ENCODE measurements at regions not wholly inside any gene's neighbourhood (a gene's known extent, or its start where the extent isn't known, plus 50 kb on each side); places are given as distances from the start of the nearest gene placed in this dataset.

DNA sequence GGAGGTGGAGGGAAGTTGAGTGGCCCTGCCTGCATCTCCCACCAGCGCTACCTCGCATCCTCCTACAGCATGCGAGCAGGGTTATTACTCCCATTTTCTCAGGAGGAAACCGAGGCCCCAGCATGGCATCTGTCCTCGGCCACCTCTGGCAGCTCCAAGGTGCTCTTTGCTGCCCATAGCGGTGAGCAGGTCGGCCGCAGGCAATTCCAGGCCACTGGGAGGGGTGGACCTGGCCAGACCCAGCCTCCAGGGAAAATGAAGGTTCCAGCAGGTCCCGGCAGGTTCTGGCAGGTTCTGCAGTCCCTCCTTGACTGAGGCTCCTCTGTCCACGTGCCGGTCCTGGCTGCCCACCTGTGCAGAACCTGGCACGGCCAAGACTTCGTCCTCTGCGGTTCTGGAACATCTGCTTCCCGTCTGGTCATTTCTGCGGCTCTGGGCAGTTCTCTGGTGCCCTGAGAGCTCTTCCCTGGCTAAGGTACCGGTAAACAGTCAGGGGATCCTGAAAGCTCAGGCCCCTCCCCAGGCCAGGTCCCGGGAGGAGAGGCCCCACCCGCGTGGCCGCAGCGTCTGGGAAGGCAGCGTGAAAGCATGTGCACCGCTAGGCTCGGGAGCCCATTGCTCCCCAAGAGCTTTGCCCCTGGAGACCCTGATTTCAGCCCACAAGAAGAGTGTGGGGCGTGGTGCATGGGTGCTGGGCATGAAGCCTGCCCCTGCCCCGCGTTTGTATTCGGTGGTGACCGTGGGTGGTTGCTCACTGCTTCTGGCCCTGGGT is 112.0 kb upstream of the ADRA2C start:
- ATAC-seq = no peak
- TF ChIP-seq ARNTL (CRISPR knock-in tag; IDR thresholded peaks at IDR 0.05; ENCODE audit: borderline replicate concordance, low read depth) (no peak), ISL1 (CRISPR knock-in tag; IDR thresholded peaks at IDR 0.05) (no peak), ZNF8 (CRISPR knock-in tag; IDR thresholded peaks at IDR 0.05) (no peak), ZNF70 (CRISPR knock-in tag; IDR thresholded peaks at IDR 0.05) (no peak), OSR1 (CRISPR knock-in tag; IDR thresholded peaks at IDR 0.05) (no peak), ESRRG (CRISPR knock-in tag; IDR thresholded peaks at IDR 0.05) (no peak), CSDC2 (CRISPR knock-in tag; IDR thresholded peaks at IDR 0.05) (no peak), RARB (CRISPR knock-in tag; IDR thresholded peaks at IDR 0.05) (no peak), ZNF565 (CRISPR knock-in tag; conservative IDR thresholded peaks at IDR 0.05; ENCODE audit: low read depth) (no peak), TOX (CRISPR knock-in tag; IDR thresholded peaks at IDR 0.05; ENCODE audit: borderline replicate concordance) (no peak)
- TF ChIP-seq, protein P1, sequence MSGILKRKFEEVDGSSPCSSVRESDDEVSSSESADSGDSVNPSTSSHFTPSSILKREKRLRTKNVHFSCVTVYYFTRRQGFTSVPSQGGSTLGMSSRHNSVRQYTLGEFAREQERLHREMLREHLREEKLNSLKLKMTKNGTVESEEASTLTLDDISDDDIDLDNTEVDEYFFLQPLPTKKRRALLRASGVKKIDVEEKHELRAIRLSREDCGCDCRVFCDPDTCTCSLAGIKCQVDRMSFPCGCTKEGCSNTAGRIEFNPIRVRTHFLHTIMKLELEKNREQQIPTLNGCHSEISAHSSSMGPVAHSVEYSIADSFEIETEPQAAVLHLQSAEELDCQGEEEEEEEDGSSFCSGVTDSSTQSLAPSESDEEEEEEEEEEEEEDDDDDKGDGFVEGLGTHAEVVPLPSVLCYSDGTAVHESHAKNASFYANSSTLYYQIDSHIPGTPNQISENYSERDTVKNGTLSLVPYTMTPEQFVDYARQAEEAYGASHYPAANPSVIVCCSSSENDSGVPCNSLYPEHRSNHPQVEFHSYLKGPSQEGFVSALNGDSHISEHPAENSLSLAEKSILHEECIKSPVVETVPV (CRISPR knock-in tag; IDR thresholded peaks at IDR 0.05) = no peak
- TF ChIP-seq, protein P2, sequence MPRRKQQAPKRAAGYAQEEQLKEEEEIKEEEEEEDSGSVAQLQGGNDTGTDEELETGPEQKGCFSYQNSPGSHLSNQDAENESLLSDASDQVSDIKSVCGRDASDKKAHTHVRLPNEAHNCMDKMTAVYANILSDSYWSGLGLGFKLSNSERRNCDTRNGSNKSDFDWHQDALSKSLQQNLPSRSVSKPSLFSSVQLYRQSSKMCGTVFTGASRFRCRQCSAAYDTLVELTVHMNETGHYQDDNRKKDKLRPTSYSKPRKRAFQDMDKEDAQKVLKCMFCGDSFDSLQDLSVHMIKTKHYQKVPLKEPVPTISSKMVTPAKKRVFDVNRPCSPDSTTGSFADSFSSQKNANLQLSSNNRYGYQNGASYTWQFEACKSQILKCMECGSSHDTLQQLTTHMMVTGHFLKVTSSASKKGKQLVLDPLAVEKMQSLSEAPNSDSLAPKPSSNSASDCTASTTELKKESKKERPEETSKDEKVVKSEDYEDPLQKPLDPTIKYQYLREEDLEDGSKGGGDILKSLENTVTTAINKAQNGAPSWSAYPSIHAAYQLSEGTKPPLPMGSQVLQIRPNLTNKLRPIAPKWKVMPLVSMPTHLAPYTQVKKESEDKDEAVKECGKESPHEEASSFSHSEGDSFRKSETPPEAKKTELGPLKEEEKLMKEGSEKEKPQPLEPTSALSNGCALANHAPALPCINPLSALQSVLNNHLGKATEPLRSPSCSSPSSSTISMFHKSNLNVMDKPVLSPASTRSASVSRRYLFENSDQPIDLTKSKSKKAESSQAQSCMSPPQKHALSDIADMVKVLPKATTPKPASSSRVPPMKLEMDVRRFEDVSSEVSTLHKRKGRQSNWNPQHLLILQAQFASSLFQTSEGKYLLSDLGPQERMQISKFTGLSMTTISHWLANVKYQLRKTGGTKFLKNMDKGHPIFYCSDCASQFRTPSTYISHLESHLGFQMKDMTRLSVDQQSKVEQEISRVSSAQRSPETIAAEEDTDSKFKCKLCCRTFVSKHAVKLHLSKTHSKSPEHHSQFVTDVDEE (CRISPR knock-in tag; IDR thresholded peaks at IDR 0.05) = no peak
- TF ChIP-seq, protein P3, sequence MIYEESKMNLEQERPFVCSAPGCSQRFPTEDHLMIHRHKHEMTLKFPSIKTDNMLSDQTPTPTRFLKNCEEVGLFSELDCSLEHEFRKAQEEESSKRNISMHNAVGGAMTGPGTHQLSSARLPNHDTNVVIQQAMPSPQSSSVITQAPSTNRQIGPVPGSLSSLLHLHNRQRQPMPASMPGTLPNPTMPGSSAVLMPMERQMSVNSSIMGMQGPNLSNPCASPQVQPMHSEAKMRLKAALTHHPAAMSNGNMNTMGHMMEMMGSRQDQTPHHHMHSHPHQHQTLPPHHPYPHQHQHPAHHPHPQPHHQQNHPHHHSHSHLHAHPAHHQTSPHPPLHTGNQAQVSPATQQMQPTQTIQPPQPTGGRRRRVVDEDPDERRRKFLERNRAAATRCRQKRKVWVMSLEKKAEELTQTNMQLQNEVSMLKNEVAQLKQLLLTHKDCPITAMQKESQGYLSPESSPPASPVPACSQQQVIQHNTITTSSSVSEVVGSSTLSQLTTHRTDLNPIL (CRISPR knock-in tag; IDR thresholded peaks at IDR 0.05; ENCODE audit: low read depth) = no peak
- TF ChIP-seq, protein P4, sequence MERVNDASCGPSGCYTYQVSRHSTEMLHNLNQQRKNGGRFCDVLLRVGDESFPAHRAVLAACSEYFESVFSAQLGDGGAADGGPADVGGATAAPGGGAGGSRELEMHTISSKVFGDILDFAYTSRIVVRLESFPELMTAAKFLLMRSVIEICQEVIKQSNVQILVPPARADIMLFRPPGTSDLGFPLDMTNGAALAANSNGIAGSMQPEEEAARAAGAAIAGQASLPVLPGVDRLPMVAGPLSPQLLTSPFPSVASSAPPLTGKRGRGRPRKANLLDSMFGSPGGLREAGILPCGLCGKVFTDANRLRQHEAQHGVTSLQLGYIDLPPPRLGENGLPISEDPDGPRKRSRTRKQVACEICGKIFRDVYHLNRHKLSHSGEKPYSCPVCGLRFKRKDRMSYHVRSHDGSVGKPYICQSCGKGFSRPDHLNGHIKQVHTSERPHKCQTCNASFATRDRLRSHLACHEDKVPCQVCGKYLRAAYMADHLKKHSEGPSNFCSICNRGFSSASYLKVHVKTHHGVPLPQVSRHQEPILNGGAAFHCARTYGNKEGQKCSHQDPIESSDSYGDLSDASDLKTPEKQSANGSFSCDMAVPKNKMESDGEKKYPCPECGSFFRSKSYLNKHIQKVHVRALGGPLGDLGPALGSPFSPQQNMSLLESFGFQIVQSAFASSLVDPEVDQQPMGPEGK (CRISPR knock-in tag; IDR thresholded peaks at IDR 0.05; ENCODE audit: borderline replicate concordance) = no peak

DNA sequence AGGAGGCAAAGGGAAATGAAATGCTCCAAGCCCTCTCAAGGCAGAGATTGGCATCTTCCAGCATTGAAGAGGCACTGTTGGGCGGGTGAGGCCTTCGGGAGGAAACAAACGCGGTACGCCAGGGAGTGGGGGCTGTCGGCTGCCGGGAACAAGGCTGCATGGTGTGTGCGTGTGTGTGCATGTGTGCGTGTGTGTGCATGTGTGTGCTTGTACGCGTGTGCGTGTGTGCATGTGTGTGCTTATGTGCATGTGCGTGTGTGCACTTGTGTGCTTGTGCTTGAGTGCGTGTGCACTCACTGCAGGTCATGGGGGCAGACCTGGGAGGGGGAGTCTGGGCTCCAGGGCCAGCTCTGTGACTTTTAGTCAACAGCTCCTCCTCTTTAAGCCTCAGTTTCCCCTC is 113.6 kb upstream of the ADRA2C start:
- no peak for ATAC-seq
- TF ChIP-seq, protein P4 (CRISPR knock-in tag; IDR thresholded peaks at IDR 0.05; ENCODE audit: borderline replicate concordance) = no peak
- no peak for TF ChIP-seq ZC3H10 (CRISPR knock-in tag; IDR thresholded peaks at IDR 0.05)
- TF ChIP-seq GLIS3 (CRISPR knock-in tag; IDR thresholded peaks at IDR 0.05) = no peak
- TF ChIP-seq, protein P1 (CRISPR knock-in tag; IDR thresholded peaks at IDR 0.05) = no peak
- TF ChIP-seq ARNTL (CRISPR knock-in tag; IDR thresholded peaks at IDR 0.05; ENCODE audit: borderline replicate concordance, low read depth) = no peak
- TF ChIP-seq SNAI2 (CRISPR knock-in tag; IDR thresholded peaks at IDR 0.05) = no peak
- no peak for TF ChIP-seq ZNF70 (CRISPR knock-in tag; IDR thresholded peaks at IDR 0.05)
- TF ChIP-seq, protein P5, sequence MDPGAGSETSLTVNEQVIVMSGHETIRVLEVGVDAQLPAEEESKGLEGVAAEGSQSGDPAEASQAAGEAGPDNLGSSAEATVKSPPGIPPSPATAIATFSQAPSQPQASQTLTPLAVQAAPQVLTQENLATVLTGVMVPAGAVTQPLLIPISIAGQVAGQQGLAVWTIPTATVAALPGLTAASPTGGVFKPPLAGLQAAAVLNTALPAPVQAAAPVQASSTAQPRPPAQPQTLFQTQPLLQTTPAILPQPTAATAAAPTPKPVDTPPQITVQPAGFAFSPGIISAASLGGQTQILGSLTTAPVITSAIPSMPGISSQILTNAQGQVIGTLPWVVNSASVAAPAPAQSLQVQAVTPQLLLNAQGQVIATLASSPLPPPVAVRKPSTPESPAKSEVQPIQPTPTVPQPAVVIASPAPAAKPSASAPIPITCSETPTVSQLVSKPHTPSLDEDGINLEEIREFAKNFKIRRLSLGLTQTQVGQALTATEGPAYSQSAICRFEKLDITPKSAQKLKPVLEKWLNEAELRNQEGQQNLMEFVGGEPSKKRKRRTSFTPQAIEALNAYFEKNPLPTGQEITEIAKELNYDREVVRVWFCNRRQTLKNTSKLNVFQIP (CRISPR knock-in tag; IDR thresholded peaks at IDR 0.05; ENCODE audit: borderline replicate concordance, low read depth) = no peak
- TF ChIP-seq CSDC2 (CRISPR knock-in tag; IDR thresholded peaks at IDR 0.05) = no peak
- no peak for TF ChIP-seq RARB (CRISPR knock-in tag; IDR thresholded peaks at IDR 0.05)
- no peak for TF ChIP-seq ISL1 (CRISPR knock-in tag; IDR thresholded peaks at IDR 0.05)
- no peak for TF ChIP-seq TOX (CRISPR knock-in tag; IDR thresholded peaks at IDR 0.05; ENCODE audit: borderline replicate concordance)
- TF ChIP-seq ZFP3 (CRISPR knock-in tag; IDR thresholded peaks at IDR 0.05) = no peak
- no peak for TF ChIP-seq ZNF8 (CRISPR knock-in tag; IDR thresholded peaks at IDR 0.05)
- no peak for TF ChIP-seq ZFP30 (CRISPR knock-in tag; IDR thresholded peaks at IDR 0.05)
- no peak for TF ChIP-seq ESRRG (CRISPR knock-in tag; IDR thresholded peaks at IDR 0.05)
- no peak for TF ChIP-seq OSR1 (CRISPR knock-in tag; IDR thresholded peaks at IDR 0.05)
- TF ChIP-seq, protein P2 (CRISPR knock-in tag; IDR thresholded peaks at IDR 0.05) = no peak
